ENCODE measurements at regions not wholly inside any gene's neighbourhood (a gene's known extent, or its start where the extent isn't known, plus 50 kb on each side); places are given as distances from the start of the nearest gene placed in this dataset.
"Not testable (repeated sequence)": the region's sequence is repeated elsewhere in the genome, so short reads cannot be mapped to it uniquely, and the experiment has no call there.

DNA sequence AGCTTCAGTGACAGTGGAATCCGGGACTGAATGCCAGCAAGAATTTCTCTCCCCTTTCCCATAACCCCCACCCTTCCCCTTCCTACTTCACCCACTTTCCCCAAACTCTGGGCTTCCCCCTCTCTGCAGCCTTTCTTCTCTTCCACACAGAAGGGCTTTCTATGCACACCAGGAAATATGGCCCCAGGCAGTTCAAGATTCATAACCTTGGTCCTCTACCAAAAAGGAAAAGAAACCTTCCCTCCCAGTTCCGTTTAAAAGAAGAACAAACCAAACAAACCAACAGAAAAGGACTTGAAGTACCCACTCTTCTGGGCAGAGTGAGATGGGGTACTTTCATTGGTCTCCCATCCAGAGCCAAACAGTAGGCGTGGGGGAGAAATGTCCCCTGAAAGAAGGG lies 68.8 kb upstream of the ABHD2 start:
- no peaks in the 10 kb centered on the region for H4K20me1 ChIP-seq (ENCODE audit: control insufficient read depth, extremely low read depth, insufficient read depth, low read length)
- H3K4me1 ChIP-seq (ENCODE audit: control insufficient read depth, extremely low read depth, insufficient read depth, low read length) = peaks cover 17% of the 10 kb centered on the region
- H3K4me3 ChIP-seq (ENCODE audit: control insufficient read depth in 2 of 3, extremely low read depth in 1 of 3, insufficient read depth in 2 of 3, low read depth in 1 of 3, low read length in 3 of 3) = no peak overlapping the region
- no peaks in the 10 kb centered on the region for H3K36me3 ChIP-seq (ENCODE audit: control insufficient read depth in 2 of 2, extremely low read depth in 1 of 2, insufficient read depth in 2 of 2, low read length in 2 of 2)
- TF ChIP-seq EZH2 (IDR thresholded peaks at IDR 0.05; ENCODE audit: low read length) = no peak
- TF ChIP-seq, protein P1, sequence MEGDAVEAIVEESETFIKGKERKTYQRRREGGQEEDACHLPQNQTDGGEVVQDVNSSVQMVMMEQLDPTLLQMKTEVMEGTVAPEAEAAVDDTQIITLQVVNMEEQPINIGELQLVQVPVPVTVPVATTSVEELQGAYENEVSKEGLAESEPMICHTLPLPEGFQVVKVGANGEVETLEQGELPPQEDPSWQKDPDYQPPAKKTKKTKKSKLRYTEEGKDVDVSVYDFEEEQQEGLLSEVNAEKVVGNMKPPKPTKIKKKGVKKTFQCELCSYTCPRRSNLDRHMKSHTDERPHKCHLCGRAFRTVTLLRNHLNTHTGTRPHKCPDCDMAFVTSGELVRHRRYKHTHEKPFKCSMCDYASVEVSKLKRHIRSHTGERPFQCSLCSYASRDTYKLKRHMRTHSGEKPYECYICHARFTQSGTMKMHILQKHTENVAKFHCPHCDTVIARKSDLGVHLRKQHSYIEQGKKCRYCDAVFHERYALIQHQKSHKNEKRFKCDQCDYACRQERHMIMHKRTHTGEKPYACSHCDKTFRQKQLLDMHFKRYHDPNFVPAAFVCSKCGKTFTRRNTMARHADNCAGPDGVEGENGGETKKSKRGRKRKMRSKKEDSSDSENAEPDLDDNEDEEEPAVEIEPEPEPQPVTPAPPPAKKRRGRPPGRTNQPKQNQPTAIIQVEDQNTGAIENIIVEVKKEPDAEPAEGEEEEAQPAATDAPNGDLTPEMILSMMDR (optimal IDR thresholded peaks at IDR 0.05 in 1 of 3, IDR thresholded peaks at IDR 0.05 in 1 of 3, conservative IDR thresholded peaks at IDR 0.05 in 1 of 3; ENCODE audit: extremely low read depth in 1 of 3, insufficient read depth in 2 of 3, low read length in 3 of 3) = no peak
- H3K9ac ChIP-seq (ENCODE audit: control insufficient read depth, extremely low read depth, insufficient read depth, low read length) = no peak overlapping the region
- no peaks in the 10 kb centered on the region for H3K9me3 ChIP-seq (ENCODE audit: control insufficient read depth, low read depth, low read length)
- no peak overlapping the region for H2AFZ ChIP-seq (ENCODE audit: control insufficient read depth, low read length)
- H3K27me3 ChIP-seq (ENCODE audit: control insufficient read depth, extremely low read depth, insufficient read depth, low read length) = no peaks in the 10 kb centered on the region
- no peaks in the 10 kb centered on the region for H3K79me2 ChIP-seq (ENCODE audit: control insufficient read depth, insufficient read depth, low read length)
- dilution Hi-C loops (cut with MboI; ENCODE audit: extremely low pct_ligation_motif_present, low sequenced_read_pairs) = no loop called here
- DNase-seq (ENCODE audit: low read depth, low spot score) = no peak
- H3K27ac ChIP-seq (ENCODE audit: control insufficient read depth, insufficient read depth, low read length) = no peak overlapping the region
- no peaks in the 10 kb centered on the region for H3K9me1 ChIP-seq (ENCODE audit: control insufficient read depth, extremely low read depth, insufficient read depth, low read length)
- no peak overlapping the region for H3K4me2 ChIP-seq (ENCODE audit: control insufficient read depth, extremely low read depth, insufficient read depth, low read depth, low read length)
- no peak for FAIRE-seq

DNA sequence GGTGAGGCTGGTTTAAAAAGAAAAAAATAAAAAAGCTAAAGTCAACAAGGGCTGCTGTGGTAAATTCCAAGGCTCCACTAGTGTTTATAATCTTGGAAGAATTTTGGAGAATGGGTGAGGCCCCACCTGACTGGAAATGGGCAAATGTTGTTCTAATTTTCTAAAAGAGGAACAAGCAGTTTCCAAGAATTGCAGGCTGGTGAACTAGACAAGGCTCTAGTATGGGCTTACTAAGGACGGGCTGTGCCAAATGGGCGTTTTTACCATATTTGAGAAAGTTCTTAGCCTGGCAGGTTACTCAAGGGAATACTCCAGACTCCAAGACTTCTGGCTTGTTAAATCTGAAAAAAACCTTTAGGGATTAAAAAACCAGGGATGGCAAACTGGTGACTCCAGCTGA lies 67.0 kb upstream of the ABHD2 start:
- no peaks in the 10 kb centered on the region for H3K79me2 ChIP-seq (ENCODE audit: control insufficient read depth, insufficient read depth, low read length)
- no peaks in the 10 kb centered on the region for H3K36me3 ChIP-seq (ENCODE audit: control insufficient read depth in 2 of 2, extremely low read depth in 1 of 2, insufficient read depth in 2 of 2, low read length in 2 of 2)
- H3K27me3 ChIP-seq (ENCODE audit: control insufficient read depth, extremely low read depth, insufficient read depth, low read length) = no peaks in the 10 kb centered on the region
- DNase-seq (ENCODE audit: low read depth, low spot score) (no peak), FAIRE-seq (no peak)
- no peak overlapping the region for H3K4me3 ChIP-seq (ENCODE audit: control insufficient read depth in 2 of 3, extremely low read depth in 1 of 3, insufficient read depth in 2 of 3, low read depth in 1 of 3, low read length in 3 of 3)
- no peaks in the 10 kb centered on the region for H3K9me1 ChIP-seq (ENCODE audit: control insufficient read depth, extremely low read depth, insufficient read depth, low read length)
- H3K4me1 ChIP-seq (ENCODE audit: control insufficient read depth, extremely low read depth, insufficient read depth, low read length) = peaks cover 17% of the 10 kb centered on the region
- no peak overlapping the region for H3K27ac ChIP-seq (ENCODE audit: control insufficient read depth, insufficient read depth, low read length)
- TF ChIP-seq EZH2 (IDR thresholded peaks at IDR 0.05; ENCODE audit: low read length) = no peak
- TF ChIP-seq, protein P1 (optimal IDR thresholded peaks at IDR 0.05 in 1 of 3, IDR thresholded peaks at IDR 0.05 in 1 of 3, conservative IDR thresholded peaks at IDR 0.05 in 1 of 3; ENCODE audit: extremely low read depth in 1 of 3, insufficient read depth in 2 of 3, low read length in 3 of 3) = no peak
- H4K20me1 ChIP-seq (ENCODE audit: control insufficient read depth, extremely low read depth, insufficient read depth, low read length) = no peaks in the 10 kb centered on the region
- dilution Hi-C loops (cut with MboI; ENCODE audit: extremely low pct_ligation_motif_present, low sequenced_read_pairs) = no loop called here
- H2AFZ ChIP-seq (ENCODE audit: control insufficient read depth, low read length) = no peak overlapping the region
- H3K9ac ChIP-seq (ENCODE audit: control insufficient read depth, extremely low read depth, insufficient read depth, low read length) = no peak overlapping the region
- no peaks in the 10 kb centered on the region for H3K9me3 ChIP-seq (ENCODE audit: control insufficient read depth, low read depth, low read length)
- no peak overlapping the region for H3K4me2 ChIP-seq (ENCODE audit: control insufficient read depth, extremely low read depth, insufficient read depth, low read depth, low read length)

DNA sequence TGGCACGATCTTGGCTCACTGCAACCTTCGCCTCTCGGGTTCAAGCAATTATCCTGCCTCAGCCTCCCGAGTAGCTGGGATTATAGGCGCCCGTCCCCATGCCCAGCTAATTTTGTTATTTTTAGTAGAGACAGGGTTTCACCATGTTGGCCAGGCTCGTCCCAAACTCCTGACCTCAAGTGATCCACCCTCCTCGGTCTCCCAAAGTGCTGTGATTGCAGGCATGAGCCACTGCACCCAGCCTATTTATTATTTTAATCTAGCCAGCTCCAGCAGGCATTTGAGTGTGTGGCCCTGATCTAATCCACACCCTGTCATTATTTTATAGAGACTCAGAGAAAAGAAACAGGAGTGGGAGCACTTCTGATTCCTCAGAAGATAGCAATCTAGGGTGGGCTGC lies 66.4 kb upstream of the ABHD2 start:
- H2AFZ ChIP-seq (ENCODE audit: control insufficient read depth, low read length); H3K9me3 ChIP-seq (ENCODE audit: control insufficient read depth, low read depth, low read length); H3K27me3 ChIP-seq (ENCODE audit: control insufficient read depth, extremely low read depth, insufficient read depth, low read length); H3K27ac ChIP-seq (ENCODE audit: control insufficient read depth, insufficient read depth, low read length); dilution Hi-C loops (cut with MboI; ENCODE audit: extremely low pct_ligation_motif_present, low sequenced_read_pairs); FAIRE-seq; H3K36me3 ChIP-seq (ENCODE audit: control insufficient read depth in 2 of 2, extremely low read depth in 1 of 2, insufficient read depth in 2 of 2, low read length in 2 of 2); H4K20me1 ChIP-seq (ENCODE audit: control insufficient read depth, extremely low read depth, insufficient read depth, low read length); H3K79me2 ChIP-seq (ENCODE audit: control insufficient read depth, insufficient read depth, low read length); DNase-seq (ENCODE audit: low read depth, low spot score); H3K4me3 ChIP-seq (ENCODE audit: control insufficient read depth in 2 of 3, extremely low read depth in 1 of 3, insufficient read depth in 2 of 3, low read depth in 1 of 3, low read length in 3 of 3); H3K9ac ChIP-seq (ENCODE audit: control insufficient read depth, extremely low read depth, insufficient read depth, low read length); H3K9me1 ChIP-seq (ENCODE audit: control insufficient read depth, extremely low read depth, insufficient read depth, low read length); H3K4me2 ChIP-seq (ENCODE audit: control insufficient read depth, extremely low read depth, insufficient read depth, low read depth, low read length): not testable (repeated sequence)
- peaks cover 10% of the 10 kb centered on the region for H3K4me1 ChIP-seq (ENCODE audit: control insufficient read depth, extremely low read depth, insufficient read depth, low read length)

Data from keratinocyte (primary cell).